ENCODE measurements at regions not wholly inside any gene's neighbourhood (a gene's known extent, or its start where the extent isn't known, plus 50 kb on each side); places are given as distances from the start of the nearest gene placed in this dataset.

DNA sequence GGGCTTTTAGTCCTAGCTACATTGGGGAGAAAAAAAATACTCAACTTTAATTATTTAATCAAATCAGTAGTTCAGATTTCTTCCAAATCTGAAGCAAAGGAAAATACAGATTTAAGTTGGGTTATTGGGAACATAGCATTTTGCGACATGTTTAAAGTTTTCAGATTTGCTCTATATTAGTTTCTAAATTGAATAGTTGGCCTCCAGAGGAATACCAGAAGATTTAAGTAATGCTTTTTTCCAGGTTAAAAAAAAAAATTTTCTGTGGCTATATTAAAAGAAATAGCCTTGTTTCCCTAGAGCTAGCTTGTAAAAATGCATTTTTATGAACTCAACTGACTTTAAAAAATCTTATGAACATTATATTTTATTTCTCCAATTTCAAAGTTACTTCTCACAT lies 115.9 kb downstream of the DDX53 start:
- H3K9ac ChIP-seq, result no peak overlapping the region
- 87% methylated on average over 1 of the region's 1 CpG for whole genome bisulfite sequencing (ENCODE audit: low lambda C conversion rate)

More for the DNA sequence above, 115.9 kb downstream of the DDX53 start:
- Histone ChIP-seq H3K9me3 (no peaks in the 10 kb centered on the region), H3K4me1 (ENCODE audit: control insufficient read depth in 1 of 2, insufficient read depth in 2 of 2, low read depth in 1 of 2, low read length in 1 of 2) (no peaks in the 10 kb centered on the region), H3K4me3 (ENCODE audit: low read depth in 2 of 2, low read length in 1 of 2) (no peak overlapping the region), H4K20me1 (ENCODE audit: insufficient read depth) (no peaks in the 10 kb centered on the region), H3K79me2 (ENCODE audit: insufficient read depth) (no peaks in the 10 kb centered on the region), H3K9me2 (no peaks in the 10 kb centered on the region), H3F3A (replicated peaks; ENCODE audit: insufficient read depth) (no peaks in the 10 kb centered on the region), H3K27ac (ENCODE audit: low read depth in 2 of 2, low read length in 1 of 2) (no peak overlapping the region), H2AFZ (ENCODE audit: low read depth) (no peak overlapping the region), H3K36me3 (replicated peaks in 1 of 2; ENCODE audit: control insufficient read depth in 1 of 2, insufficient read depth in 2 of 2, low read length in 1 of 2) (no peaks in the 10 kb centered on the region), H3K27me3 (ENCODE audit: insufficient read depth) (no peaks in the 10 kb centered on the region), H3K4me2 (no peak overlapping the region)
- no peak for DNase-seq
- ChIA-PET CTCF (no interaction called here), POLR2A (no interaction called here)
- TF ChIP-seq EP300 (IDR thresholded peaks at IDR 0.05; ENCODE audit: borderline replicate concordance in 1 of 2, low read depth in 1 of 2, low read length in 1 of 2) (no peak), ELF1 (IDR thresholded peaks at IDR 0.05) (no peak), PBX3 (IDR thresholded peaks at IDR 0.05) (no peak), RAD21 (IDR thresholded peaks at IDR 0.05; ENCODE audit: low read length) (no peak), RXRA (IDR thresholded peaks at IDR 0.05; ENCODE audit: borderline replicate concordance, low read depth) (no peak), POLR2AphosphoS5 (IDR thresholded peaks at IDR 0.05; ENCODE audit: low read depth, low read length) (no peak), USF1 (IDR thresholded peaks at IDR 0.05; ENCODE audit: borderline replicate concordance, low read depth) (no peak), JUND (IDR thresholded peaks at IDR 0.05) (no peak), GABPA (IDR thresholded peaks at IDR 0.05; ENCODE audit: low read depth) (no peak), USF2 (IDR thresholded peaks at IDR 0.05; ENCODE audit: borderline replicate concordance, low read depth, low read length) (no peak), ZBTB33 (IDR thresholded peaks at IDR 0.05; ENCODE audit: borderline replicate concordance, low read depth) (no peak), CHD2 (IDR thresholded peaks at IDR 0.05; ENCODE audit: low read length, partially characterized antibody) (no peak), TEAD4 (IDR thresholded peaks at IDR 0.05; ENCODE audit: borderline replicate concordance, insufficient read depth) (no peak), YY1 (IDR thresholded peaks at IDR 0.05; ENCODE audit: low read depth) (no peak), RCOR1 (IDR thresholded peaks at IDR 0.05; ENCODE audit: low read length) (no peak), TAF1 (IDR thresholded peaks at IDR 0.05; ENCODE audit: borderline replicate concordance, low read depth, low read length) (no peak), SMC3 (IDR thresholded peaks at IDR 0.05; ENCODE audit: low read depth, low read length) (no peak), MXI1 (IDR thresholded peaks at IDR 0.05; ENCODE audit: low read depth, low read length) (no peak), SIN3A (IDR thresholded peaks at IDR 0.05; ENCODE audit: borderline replicate concordance, low read depth, low read length) (no peak)
- TF ChIP-seq, protein P1, sequence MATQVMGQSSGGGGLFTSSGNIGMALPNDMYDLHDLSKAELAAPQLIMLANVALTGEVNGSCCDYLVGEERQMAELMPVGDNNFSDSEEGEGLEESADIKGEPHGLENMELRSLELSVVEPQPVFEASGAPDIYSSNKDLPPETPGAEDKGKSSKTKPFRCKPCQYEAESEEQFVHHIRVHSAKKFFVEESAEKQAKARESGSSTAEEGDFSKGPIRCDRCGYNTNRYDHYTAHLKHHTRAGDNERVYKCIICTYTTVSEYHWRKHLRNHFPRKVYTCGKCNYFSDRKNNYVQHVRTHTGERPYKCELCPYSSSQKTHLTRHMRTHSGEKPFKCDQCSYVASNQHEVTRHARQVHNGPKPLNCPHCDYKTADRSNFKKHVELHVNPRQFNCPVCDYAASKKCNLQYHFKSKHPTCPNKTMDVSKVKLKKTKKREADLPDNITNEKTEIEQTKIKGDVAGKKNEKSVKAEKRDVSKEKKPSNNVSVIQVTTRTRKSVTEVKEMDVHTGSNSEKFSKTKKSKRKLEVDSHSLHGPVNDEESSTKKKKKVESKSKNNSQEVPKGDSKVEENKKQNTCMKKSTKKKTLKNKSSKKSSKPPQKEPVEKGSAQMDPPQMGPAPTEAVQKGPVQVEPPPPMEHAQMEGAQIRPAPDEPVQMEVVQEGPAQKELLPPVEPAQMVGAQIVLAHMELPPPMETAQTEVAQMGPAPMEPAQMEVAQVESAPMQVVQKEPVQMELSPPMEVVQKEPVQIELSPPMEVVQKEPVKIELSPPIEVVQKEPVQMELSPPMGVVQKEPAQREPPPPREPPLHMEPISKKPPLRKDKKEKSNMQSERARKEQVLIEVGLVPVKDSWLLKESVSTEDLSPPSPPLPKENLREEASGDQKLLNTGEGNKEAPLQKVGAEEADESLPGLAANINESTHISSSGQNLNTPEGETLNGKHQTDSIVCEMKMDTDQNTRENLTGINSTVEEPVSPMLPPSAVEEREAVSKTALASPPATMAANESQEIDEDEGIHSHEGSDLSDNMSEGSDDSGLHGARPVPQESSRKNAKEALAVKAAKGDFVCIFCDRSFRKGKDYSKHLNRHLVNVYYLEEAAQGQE (IDR thresholded peaks at IDR 0.05; ENCODE audit: low read depth, low read length), result no peak
